Prostate gland (tissue), 2 donors: ENCODE measurements at regions not wholly inside any gene's neighbourhood (a gene's known extent, or its start where the extent isn't known, plus 50 kb on each side); places are given as distances from the start of the nearest gene placed in this dataset.

Experiments
- DNase-seq: peaks from one replicate; pipeline ENCODE4 v3.0.0-alpha.2; 2019; ENCODE audit warnings: low spot score
- H3K27ac ChIP-seq, 2 donors: fragments of 200-600 bp; sonication (generic); 2 replicates each; pipeline ENCODE4 v1.5.1; 2017 to 2019
- H3K27me3 ChIP-seq: fragments of 200-600 bp; sonication (generic); replicated peaks from 2 replicates; pipeline ENCODE4 v1.5.1; 2019; ENCODE audit not compliant: insufficient read depth
- H3K36me3 ChIP-seq, 2 donors: fragments of 200-600 bp; sonication (generic); 1 replicate in 1 of 2; 2 replicates in 1 of 2; pipeline versions ENCODE4 v1.5.1 to v1.8.1; 2017 to 2019
- H3K4me1 ChIP-seq: fragments of 200-600 bp; sonication (generic); replicated peaks from 2 replicates; pipeline ENCODE4 v1.5.1; 2019
- H3K4me3 ChIP-seq, 2 donors: fragments of 200-600 bp; sonication (generic); 2 replicates each; pipeline ENCODE4 v1.5.1; 2017 to 2019
- H3K9me3 ChIP-seq: fragments of 200-600 bp; sonication (generic); 2 replicates; pipeline ENCODE4 v1.5.1; 2017
- POLR2A ChIP-seq: fragments of 450-650 bp; IDR thresholded peaks from one replicate; pipeline ENCODE4 v1.6.1; 2016; ENCODE audit warnings: antibody characterized with exemption, mild to moderate bottlenecking
- POLR2AphosphoS5 ChIP-seq: sonication (generic); formaldehyde crosslinking; IDR thresholded peaks from one replicate; pipeline ENCODE4 v1.6.1; 2017; ENCODE audit warnings: antibody characterized with exemption
- WGBS: methylation state at CpG from one replicate; pipeline ENCODE4 v1.1.5; 2018; 5-methylcytosine and 5-hydroxymethylcytosine counted together
- intact Hi-C: fragments of 100-400 bp; cut with DNase I; formaldehyde crosslinking; loops from one replicate; pipeline ENCODE4 v1.14.2; 2022
- TF ChIP-seq, protein P1 (sequence below), 4 experiments: fragments of 200-600 bp in 2 of 4; fragments of 450-650 bp in 2 of 4; sonication (generic) in 2 of 4; IDR thresholded peaks; 1 replicate in 3 of 4; 2 replicates in 1 of 4; pipeline ENCODE4 v1.5.1; 2016 to 2019; ENCODE audit warnings: antibody characterized with exemption in 4 of 4, mild to moderate bottlenecking in 2 of 4, moderate library complexity in 2 of 4

- Histone ChIP-seq H3K27ac (no peak overlapping the region), H3K4me3 (no peak overlapping the region), H3K4me1 (no peaks in the 10 kb centered on the region), H3K27me3 (no peaks in the 10 kb centered on the region), H3K9me3 (no peaks in the 10 kb centered on the region), H3K36me3 (no peaks in the 10 kb centered on the region)
- WGBS = 23% methylated on average over 3 of the region's 3 CpGs
- no peak for TF ChIP-seq POLR2AphosphoS5
- no peak for TF ChIP-seq POLR2A
- TF ChIP-seq, protein P1, sequence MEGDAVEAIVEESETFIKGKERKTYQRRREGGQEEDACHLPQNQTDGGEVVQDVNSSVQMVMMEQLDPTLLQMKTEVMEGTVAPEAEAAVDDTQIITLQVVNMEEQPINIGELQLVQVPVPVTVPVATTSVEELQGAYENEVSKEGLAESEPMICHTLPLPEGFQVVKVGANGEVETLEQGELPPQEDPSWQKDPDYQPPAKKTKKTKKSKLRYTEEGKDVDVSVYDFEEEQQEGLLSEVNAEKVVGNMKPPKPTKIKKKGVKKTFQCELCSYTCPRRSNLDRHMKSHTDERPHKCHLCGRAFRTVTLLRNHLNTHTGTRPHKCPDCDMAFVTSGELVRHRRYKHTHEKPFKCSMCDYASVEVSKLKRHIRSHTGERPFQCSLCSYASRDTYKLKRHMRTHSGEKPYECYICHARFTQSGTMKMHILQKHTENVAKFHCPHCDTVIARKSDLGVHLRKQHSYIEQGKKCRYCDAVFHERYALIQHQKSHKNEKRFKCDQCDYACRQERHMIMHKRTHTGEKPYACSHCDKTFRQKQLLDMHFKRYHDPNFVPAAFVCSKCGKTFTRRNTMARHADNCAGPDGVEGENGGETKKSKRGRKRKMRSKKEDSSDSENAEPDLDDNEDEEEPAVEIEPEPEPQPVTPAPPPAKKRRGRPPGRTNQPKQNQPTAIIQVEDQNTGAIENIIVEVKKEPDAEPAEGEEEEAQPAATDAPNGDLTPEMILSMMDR (IDR thresholded peaks at IDR 0.05) = no peak
- DNase-seq = no peak
- intact Hi-C loops = loop anchor here (10.0 kb wide), 1 partner anchor 69 kb away; no protein-coding TSS in a partner anchor
Observed at GRCh38 chr3:21054064-21054463, 696.9 kb downstream of the ZNF385D start.

GRCh38 chr3:21049334-21050062 is 701.5 kb downstream of the ZNF385D start:
- H3K27ac ChIP-seq = no peak overlapping the region
- H3K27me3 ChIP-seq = no peaks in the 10 kb centered on the region
- no peaks in the 10 kb centered on the region for H3K4me1 ChIP-seq
- no peak for TF ChIP-seq POLR2A
- no peak for TF ChIP-seq POLR2AphosphoS5
- TF ChIP-seq, protein P1 (IDR thresholded peaks at IDR 0.05) = no peak
- no peak for DNase-seq
- intact Hi-C loops = loop anchor here (10.0 kb wide), 1 partner anchor 65 kb away; no protein-coding TSS in a partner anchor
- no peak overlapping the region for H3K4me3 ChIP-seq
- H3K36me3 ChIP-seq = no peaks in the 10 kb centered on the region
- 75% methylated on average over 7 of the region's 7 CpGs for WGBS
- no peaks in the 10 kb centered on the region for H3K9me3 ChIP-seq

DNA sequence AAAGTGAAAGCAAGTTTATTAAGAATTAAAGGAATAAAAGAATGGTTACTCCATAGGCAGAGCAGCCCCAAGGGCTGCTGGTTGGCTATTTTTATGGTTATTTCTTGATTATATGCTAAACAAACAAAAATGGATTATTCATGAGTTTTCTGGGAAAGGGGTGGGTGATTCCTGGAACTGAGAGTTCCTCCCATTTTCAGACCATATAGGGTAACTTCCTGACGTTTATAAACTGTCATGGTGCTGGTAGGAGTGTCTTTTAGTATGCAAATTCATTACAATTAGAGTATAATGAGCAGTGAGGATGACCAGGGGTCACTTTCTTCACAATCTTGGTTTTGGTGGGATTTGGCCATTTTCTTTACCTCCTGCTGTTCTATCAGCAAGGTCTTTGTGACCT is 707.9 kb downstream of the ZNF385D start:
- intact Hi-C loops = no loop called here

DNA sequence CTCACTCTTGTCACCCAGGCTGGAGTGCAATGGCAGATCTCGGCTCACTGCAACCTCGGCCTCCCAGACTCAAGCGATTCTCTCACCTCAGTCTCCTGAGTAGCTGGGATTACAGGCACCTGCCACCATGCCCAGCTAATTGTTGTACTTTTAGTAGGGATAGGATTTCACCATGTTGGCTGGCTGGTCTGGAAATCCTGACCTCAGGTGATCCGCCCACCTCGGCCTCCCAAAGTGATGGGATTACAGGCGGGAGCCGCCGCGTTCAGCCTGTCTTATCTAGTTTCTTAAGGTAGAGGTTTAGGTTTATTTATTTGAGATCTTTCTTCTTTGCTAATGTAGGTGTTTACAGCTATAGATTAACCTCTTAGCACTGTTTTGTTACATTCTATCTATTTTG is 708.8 kb downstream of the ZNF385D start:
- Histone ChIP-seq H3K27ac (no peak overlapping the region), H3K4me1 (no peaks in the 10 kb centered on the region), H3K27me3 (no peaks in the 10 kb centered on the region), H3K36me3 (no peaks in the 10 kb centered on the region), H3K4me3 (no peak overlapping the region), H3K9me3 (no peaks in the 10 kb centered on the region)
- whole genome bisulfite sequencing = 88% methylated on average over 9 of the region's 9 CpGs
- no peak for TF ChIP-seq POLR2A
- TF ChIP-seq, protein P1 (IDR thresholded peaks at IDR 0.05) = no peak
- TF ChIP-seq POLR2AphosphoS5 = no peak
- intact Hi-C loops = no loop called here
- DNase-seq = no peak

More for the DNA sequence above, 707.9 kb downstream of the ZNF385D start:
- TF ChIP-seq POLR2A (no peak), POLR2AphosphoS5 (no peak)
- TF ChIP-seq, protein P1 (IDR thresholded peaks at IDR 0.05) = no peak
- Histone ChIP-seq H3K4me1 (no peaks in the 10 kb centered on the region), H3K27me3 (no peaks in the 10 kb centered on the region), H3K36me3 (no peaks in the 10 kb centered on the region), H3K4me3 (no peak overlapping the region), H3K9me3 (no peaks in the 10 kb centered on the region), H3K27ac (no peak overlapping the region)
- no peak for DNase-seq
- 76% methylated on average over 1 of the region's 1 CpG for WGBS

DNA sequence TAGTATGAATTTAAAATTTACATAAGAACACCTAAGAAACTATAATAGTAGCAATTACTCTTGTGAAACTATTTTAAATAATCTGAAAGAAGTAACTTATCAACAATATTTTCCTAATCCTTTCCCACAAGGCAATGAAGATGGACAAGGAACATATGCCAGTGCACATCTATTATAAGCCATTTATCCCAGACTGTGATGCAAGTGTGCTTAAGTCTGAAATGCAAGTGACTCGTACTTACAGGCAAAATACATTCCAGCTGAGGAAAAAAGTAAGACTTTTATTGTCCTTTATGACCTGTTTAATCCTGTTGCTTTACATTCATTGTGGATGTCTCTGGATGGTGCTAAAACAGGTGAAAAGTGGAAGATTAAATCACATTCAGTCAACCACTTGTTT is 709.4 kb downstream of the ZNF385D start:
- Histone ChIP-seq H3K9me3 (no peaks in the 10 kb centered on the region), H3K27me3 (no peaks in the 10 kb centered on the region), H3K4me3 (no peak overlapping the region), H3K27ac (no peak overlapping the region), H3K36me3 (no peaks in the 10 kb centered on the region), H3K4me1 (no peaks in the 10 kb centered on the region)
- TF ChIP-seq POLR2A (no peak), POLR2AphosphoS5 (no peak)
- TF ChIP-seq, protein P1 (IDR thresholded peaks at IDR 0.05) = no peak
- intact Hi-C loops = no loop called here
- DNase-seq = no peak
- WGBS = 42% methylated on average over 1 of the region's 1 CpG
